KG1 (cell line): ENCODE measurements at regions not wholly inside any gene's neighbourhood (a gene's known extent, or its start where the extent isn't known, plus 50 kb on each side); places are given as distances from the start of the nearest gene placed in this dataset.
"Not testable (repeated sequence)": the region's sequence is repeated elsewhere in the genome, so short reads cannot be mapped to it uniquely, and the experiment has no call there.

Experiments used
- DNase-seq: peaks from one replicate; lab custom pipeline; 2025; lab: John Stamatoyannopoulos, UW

GRCh38 chr10:46202405-46202804, 84.4 kb upstream of the ANTXRL start:
- DNase-seq = not testable (repeated sequence)

GRCh38 chr10:46204482-46205102, 82.2 kb upstream of the ANTXRL start:
- not testable (repeated sequence) for DNase-seq

- not testable (repeated sequence) for DNase-seq
Observed at GRCh38 chr10:46210427-46210826, 76.4 kb upstream of the ANTXRL start.

- DNase-seq = no peak
Observed at GRCh38 chr10:46215426-46215825, 71.4 kb upstream of the ANTXRL start.

GRCh38 chr10:46216003-46216634, 70.7 kb upstream of the ANTXRL start:
- no peak for DNase-seq

GRCh38 chr10:46216836-46217751, 69.7 kb upstream of the ANTXRL start:
- DNase-seq = peak; percentile 37

GRCh38 chr10:46217752-46218453, 68.9 kb upstream of the ANTXRL start:
- no peak for DNase-seq

GRCh38 chr10:46218921-46219320, 67.9 kb upstream of the ANTXRL start:
- no peak for DNase-seq

- not testable (repeated sequence) for DNase-seq
Observed at GRCh38 chr10:46219431-46219990, 67.3 kb upstream of the ANTXRL start.

- no peak for DNase-seq
Observed at GRCh38 chr10:46220187-46220586, 66.6 kb upstream of the ANTXRL start.

GRCh38 chr10:46220872-46221538, 65.8 kb upstream of the ANTXRL start:
- no peak for DNase-seq

GRCh38 chr10:46222364-46222935, 64.3 kb upstream of the ANTXRL start:
- no peak for DNase-seq

GRCh38 chr10:46223064-46223480, 63.7 kb upstream of the ANTXRL start:
- DNase-seq = no peak

GRCh38 chr10:46223626-46224413, 63.0 kb upstream of the ANTXRL start:
- no peak for DNase-seq

- no peak for DNase-seq
Observed at GRCh38 chr10:46224414-46224682, 62.4 kb upstream of the ANTXRL start.

- DNase-seq = no peak
Observed at GRCh38 chr10:46225597-46225996, 61.2 kb upstream of the ANTXRL start.

GRCh38 chr10:46226232-46226631, 60.6 kb upstream of the ANTXRL start:
- no peak for DNase-seq

- no peak for DNase-seq
Observed at GRCh38 chr10:46226900-46227558, 59.8 kb upstream of the ANTXRL start.

- no peak for DNase-seq
Observed at GRCh38 chr10:46227571-46227935, 59.2 kb upstream of the ANTXRL start.
